Hematopoietic multipotent progenitor cell (in vitro differentiated cells): ENCODE measurements at regions not wholly inside any gene's neighbourhood (a gene's known extent, or its start where the extent isn't known, plus 50 kb on each side); places are given as distances from the start of the nearest gene placed in this dataset.

ENCODE experiments used
- DNase-seq, 3 donors: peaks; one replicate each; pipeline ENCODE4 v3.0.0-alpha.2; 2011 to 2015; ENCODE audit warnings: low read depth in 2 of 3, low spot score in 2 of 3

- no peak for DNase-seq
Observed at GRCh38 chr11:128200467-128200866, 386.9 kb downstream of the ETS1 start.

- DNase-seq = peak in 1 of 3 donors; percentile 67
Observed at GRCh38 chr11:128198216-128198772, 389.1 kb downstream of the ETS1 start.

GRCh38 chr11:128196235-128196634 lies 391.1 kb downstream of the ETS1 start:
- no peak for DNase-seq

- DNase-seq = no peak
Observed at GRCh38 chr11:128195756-128196155, 391.6 kb downstream of the ETS1 start.

GRCh38 chr11:128195057-128195751 lies 392.2 kb downstream of the ETS1 start:
- peak; percentile 28 to 98 (median 94) for DNase-seq

- no peak for DNase-seq
Observed at GRCh38 chr11:128194216-128194615, 393.1 kb downstream of the ETS1 start.

GRCh38 chr11:128193615-128194014 lies 393.7 kb downstream of the ETS1 start:
- peak in 1 of 3 donors; percentile 11 for DNase-seq

GRCh38 chr11:128190312-128190711 lies 397.0 kb downstream of the ETS1 start:
- DNase-seq = no peak

GRCh38 chr11:128189823-128190222 lies 397.5 kb downstream of the ETS1 start:
- no peak for DNase-seq

GRCh38 chr11:128188346-128189004 lies 398.9 kb downstream of the ETS1 start:
- no peak for DNase-seq

- DNase-seq = no peak
Observed at GRCh38 chr11:128187835-128188234, 399.5 kb downstream of the ETS1 start.

- no peak for DNase-seq
Observed at GRCh38 chr11:128187377-128187776, 400.0 kb downstream of the ETS1 start.

GRCh38 chr11:128184981-128185380 lies 402.4 kb downstream of the ETS1 start:
- DNase-seq = no peak

- DNase-seq = no peak
Observed at GRCh38 chr11:128182844-128183243, 404.5 kb downstream of the ETS1 start.

GRCh38 chr11:128181984-128182383 lies 405.4 kb downstream of the ETS1 start:
- no peak for DNase-seq

GRCh38 chr11:128181088-128181480 lies 406.3 kb downstream of the ETS1 start:
- DNase-seq = no peak

- no peak for DNase-seq
Observed at GRCh38 chr11:128180441-128181087, 406.8 kb downstream of the ETS1 start.

- DNase-seq = no peak
Observed at GRCh38 chr11:128179512-128179911, 407.8 kb downstream of the ETS1 start.

- no peak for DNase-seq
Observed at GRCh38 chr11:128179039-128179438, 408.3 kb downstream of the ETS1 start.

- DNase-seq = no peak
Observed at GRCh38 chr11:128174465-128175291, 412.7 kb downstream of the ETS1 start.
